ENCODE measurements at regions not wholly inside any gene's neighbourhood (a gene's known extent, or its start where the extent isn't known, plus 50 kb on each side); places are given as distances from the start of the nearest gene placed in this dataset.

- Mint-ChIP-seq H3K4me1 (no peaks in the 10 kb centered on the region), H3K36me3 (ENCODE audit: low read depth) (no peaks in the 10 kb centered on the region), H3K27ac (no peak overlapping the region), H3K4me3 (no peak overlapping the region), H3K27me3 (no peaks in the 10 kb centered on the region)
- no peaks in the 10 kb centered on the region for H3K9me3 ChIP-seq (ENCODE audit: control insufficient read depth, low read length, poor library complexity, severe bottlenecking)
- no peak for DNase-seq
- no peak for ATAC-seq
Measured at GRCh38 chr5:97623441-97623840, 440.4 kb upstream of the RIOK2 start.

- Mint-ChIP-seq H3K4me1 (no peaks in the 10 kb centered on the region), H3K27me3 (no peaks in the 10 kb centered on the region), H3K4me3 (no peak overlapping the region), H3K27ac (no peak overlapping the region), H3K36me3 (ENCODE audit: low read depth) (no peaks in the 10 kb centered on the region)
- ATAC-seq: no peak
- no peak for DNase-seq
- no peaks in the 10 kb centered on the region for H3K9me3 ChIP-seq (ENCODE audit: control insufficient read depth, low read length, poor library complexity, severe bottlenecking)
Measured at GRCh38 chr5:97624886-97625285, 441.8 kb upstream of the RIOK2 start.

- Mint-ChIP-seq H3K27ac (no peak overlapping the region), H3K27me3 (no peaks in the 10 kb centered on the region), H3K4me3 (no peak overlapping the region), H3K36me3 (ENCODE audit: low read depth) (no peaks in the 10 kb centered on the region), H3K4me1 (no peaks in the 10 kb centered on the region)
- no peaks in the 10 kb centered on the region for H3K9me3 ChIP-seq (ENCODE audit: control insufficient read depth, low read length, poor library complexity, severe bottlenecking)
- no peak for ATAC-seq
- no peak for DNase-seq
Measured at GRCh38 chr5:97627272-97627671, 444.2 kb upstream of the RIOK2 start.

- H3K9me3 ChIP-seq (ENCODE audit: control insufficient read depth, low read length, poor library complexity, severe bottlenecking): no peaks in the 10 kb centered on the region
- Mint-ChIP-seq H3K27ac (no peak overlapping the region), H3K4me1 (no peaks in the 10 kb centered on the region), H3K36me3 (ENCODE audit: low read depth) (no peaks in the 10 kb centered on the region), H3K27me3 (no peaks in the 10 kb centered on the region), H3K4me3 (no peak overlapping the region)
- DNase-seq (no peak), ATAC-seq (no peak)
Measured at GRCh38 chr5:97628031-97628430, 445.0 kb upstream of the RIOK2 start.

- H3K4me1 Mint-ChIP-seq: no peaks in the 10 kb centered on the region
- no peaks in the 10 kb centered on the region for H3K36me3 Mint-ChIP-seq (ENCODE audit: low read depth)
- DNase-seq (no peak), ATAC-seq (no peak)
- no peaks in the 10 kb centered on the region for H3K9me3 ChIP-seq (ENCODE audit: control insufficient read depth, low read length, poor library complexity, severe bottlenecking)
- no peak overlapping the region for H3K4me3 Mint-ChIP-seq
- no peaks in the 10 kb centered on the region for H3K27me3 Mint-ChIP-seq
- H3K27ac Mint-ChIP-seq: no peak overlapping the region
Measured at GRCh38 chr5:97628807-97629206, 445.8 kb upstream of the RIOK2 start.

GRCh38 chr5:97629276-97629675 is 446.2 kb upstream of the RIOK2 start:
- ATAC-seq (no peak), DNase-seq (no peak)
- no peaks in the 10 kb centered on the region for H3K9me3 ChIP-seq (ENCODE audit: control insufficient read depth, low read length, poor library complexity, severe bottlenecking)
- Mint-ChIP-seq H3K4me1 (no peaks in the 10 kb centered on the region), H3K4me3 (no peak overlapping the region), H3K27me3 (no peaks in the 10 kb centered on the region), H3K36me3 (ENCODE audit: low read depth) (no peaks in the 10 kb centered on the region), H3K27ac (no peak overlapping the region)

- Mint-ChIP-seq H3K4me1 (no peaks in the 10 kb centered on the region), H3K4me3 (no peak overlapping the region), H3K36me3 (ENCODE audit: low read depth) (no peaks in the 10 kb centered on the region), H3K27me3 (no peaks in the 10 kb centered on the region), H3K27ac (no peak overlapping the region)
- ATAC-seq (no peak), DNase-seq (no peak)
- no peaks in the 10 kb centered on the region for H3K9me3 ChIP-seq (ENCODE audit: control insufficient read depth, low read length, poor library complexity, severe bottlenecking)
Measured at GRCh38 chr5:97635553-97635952, 452.5 kb upstream of the RIOK2 start.

- ATAC-seq: no peak
- no peak overlapping the region for H3K27ac Mint-ChIP-seq
- H3K36me3 Mint-ChIP-seq (ENCODE audit: low read depth): no peaks in the 10 kb centered on the region
Measured at GRCh38 chr5:97636766-97637165, 453.7 kb upstream of the RIOK2 start.

GRCh38 chr5:97641081-97641480 is 458.0 kb upstream of the RIOK2 start:
- H3K9me3 ChIP-seq (ENCODE audit: control insufficient read depth, low read length, poor library complexity, severe bottlenecking): no peaks in the 10 kb centered on the region
- Mint-ChIP-seq H3K27ac (no peak overlapping the region), H3K27me3 (no peaks in the 10 kb centered on the region), H3K4me3 (no peak overlapping the region), H3K36me3 (ENCODE audit: low read depth) (no peaks in the 10 kb centered on the region), H3K4me1 (no peaks in the 10 kb centered on the region)
- DNase-seq (no peak), ATAC-seq (no peak)

More at GRCh38 chr5:97636766-97637165, 453.7 kb upstream of the RIOK2 start:
- H3K9me3 ChIP-seq (ENCODE audit: control insufficient read depth, low read length, poor library complexity, severe bottlenecking): no peaks in the 10 kb centered on the region
- H3K4me1 Mint-ChIP-seq: no peaks in the 10 kb centered on the region
- H3K27me3 Mint-ChIP-seq: no peaks in the 10 kb centered on the region
- DNase-seq: no peak
- H3K4me3 Mint-ChIP-seq: no peak overlapping the region

GRCh38 chr5:97644206-97644605 is 461.2 kb upstream of the RIOK2 start:
- DNase-seq (no peak), ATAC-seq (no peak)
- H3K4me1 Mint-ChIP-seq: no peaks in the 10 kb centered on the region
- H3K36me3 Mint-ChIP-seq (ENCODE audit: low read depth): no peaks in the 10 kb centered on the region
- no peaks in the 10 kb centered on the region for H3K27me3 Mint-ChIP-seq
- H3K9me3 ChIP-seq (ENCODE audit: control insufficient read depth, low read length, poor library complexity, severe bottlenecking): no peaks in the 10 kb centered on the region
- no peak overlapping the region for H3K4me3 Mint-ChIP-seq
- H3K27ac Mint-ChIP-seq: no peak overlapping the region

- DNase-seq (no peak), ATAC-seq (no peak)
- Mint-ChIP-seq H3K4me3 (no peak overlapping the region), H3K27ac (no peak overlapping the region), H3K36me3 (ENCODE audit: low read depth) (no peaks in the 10 kb centered on the region), H3K27me3 (no peaks in the 10 kb centered on the region), H3K4me1 (no peaks in the 10 kb centered on the region)
- H3K9me3 ChIP-seq (ENCODE audit: control insufficient read depth, low read length, poor library complexity, severe bottlenecking): no peaks in the 10 kb centered on the region
Measured at GRCh38 chr5:97644896-97645295, 461.8 kb upstream of the RIOK2 start.

GRCh38 chr5:97657239-97657638 is 474.2 kb upstream of the RIOK2 start:
- no peaks in the 10 kb centered on the region for H3K9me3 ChIP-seq (ENCODE audit: control insufficient read depth, low read length, poor library complexity, severe bottlenecking)
- ATAC-seq (no peak), DNase-seq (no peak)
- no peak overlapping the region for H3K27ac Mint-ChIP-seq
- H3K36me3 Mint-ChIP-seq (ENCODE audit: low read depth): no peaks in the 10 kb centered on the region
- H3K27me3 Mint-ChIP-seq: no peaks in the 10 kb centered on the region
- no peak overlapping the region for H3K4me3 Mint-ChIP-seq
- no peaks in the 10 kb centered on the region for H3K4me1 Mint-ChIP-seq

- Mint-ChIP-seq H3K4me3 (no peak overlapping the region), H3K36me3 (ENCODE audit: low read depth) (no peaks in the 10 kb centered on the region), H3K27me3 (no peaks in the 10 kb centered on the region), H3K4me1 (no peaks in the 10 kb centered on the region), H3K27ac (no peak overlapping the region)
- ATAC-seq (no peak), DNase-seq (no peak)
- H3K9me3 ChIP-seq (ENCODE audit: control insufficient read depth, low read length, poor library complexity, severe bottlenecking): no peaks in the 10 kb centered on the region
Measured at GRCh38 chr5:97658116-97658900, 475.3 kb upstream of the RIOK2 start.

- DNase-seq (no peak), ATAC-seq (no peak)
- no peak overlapping the region for H3K4me3 Mint-ChIP-seq
- no peaks in the 10 kb centered on the region for H3K27me3 Mint-ChIP-seq
- no peaks in the 10 kb centered on the region for H3K4me1 Mint-ChIP-seq
- no peaks in the 10 kb centered on the region for H3K9me3 ChIP-seq (ENCODE audit: control insufficient read depth, low read length, poor library complexity, severe bottlenecking)
- H3K36me3 Mint-ChIP-seq (ENCODE audit: low read depth): no peaks in the 10 kb centered on the region
- no peak overlapping the region for H3K27ac Mint-ChIP-seq
Measured at GRCh38 chr5:97666783-97667182, 483.7 kb upstream of the RIOK2 start.
